Caki2 (cell line): ENCODE measurements at regions not wholly inside any gene's neighbourhood (a gene's known extent, or its start where the extent isn't known, plus 50 kb on each side); places are given as distances from the start of the nearest gene placed in this dataset.

ENCODE experiments used
- DNase-seq: peaks from one replicate; pipeline ENCODE4 v3.0.0-alpha.2; 2015; ENCODE audit warnings: low read depth
- in situ Hi-C: cut with HindIII; loops from 2 replicates; pipeline ENCODE4 v1.10.0; 2016; ENCODE audit warnings: low sequenced_read_pairs, low pct_unique_long_range_greater_than_20kb, mixed read lengths

DNA sequence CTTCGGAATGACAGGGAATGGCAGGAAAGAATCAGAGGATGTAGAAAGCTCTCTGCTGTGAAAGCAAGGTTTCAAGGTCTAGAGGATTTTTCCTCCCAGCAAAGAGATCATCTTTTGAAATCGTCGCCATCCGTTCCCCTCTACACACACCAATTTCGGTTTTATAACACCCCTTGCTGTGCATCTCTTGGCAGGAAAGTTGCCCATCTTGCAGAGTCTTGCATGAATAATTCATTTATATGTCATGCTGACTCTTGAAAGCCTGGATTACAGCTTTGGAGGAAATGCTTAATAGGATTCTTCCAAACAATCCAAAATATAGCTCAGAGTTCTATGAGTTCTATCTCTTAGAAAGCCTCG lies 262.7 kb downstream of the CHL1 start:
- no peak for DNase-seq
- in situ Hi-C loops, result no loop called here

DNA sequence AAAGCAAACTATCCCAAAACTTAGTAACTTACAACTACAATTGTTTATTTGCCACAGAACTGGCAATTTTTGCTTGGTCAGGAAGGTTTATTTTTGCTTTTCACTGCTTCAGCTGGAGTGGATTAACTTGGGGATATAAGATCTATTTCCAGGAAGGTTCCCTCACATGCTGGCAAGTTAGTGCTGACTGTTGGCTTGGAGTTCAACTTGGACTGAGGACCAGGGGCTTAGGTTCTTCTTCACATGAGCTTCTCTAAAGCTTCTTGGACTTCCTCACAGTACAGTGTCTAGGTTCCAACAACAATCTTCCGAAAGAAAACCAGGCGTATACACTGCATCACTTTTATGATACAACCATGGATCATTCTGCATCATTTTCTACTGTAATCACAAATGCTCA lies 264.4 kb downstream of the CHL1 start:
- no peak for DNase-seq
- in situ Hi-C loops, result no loop called here

DNA sequence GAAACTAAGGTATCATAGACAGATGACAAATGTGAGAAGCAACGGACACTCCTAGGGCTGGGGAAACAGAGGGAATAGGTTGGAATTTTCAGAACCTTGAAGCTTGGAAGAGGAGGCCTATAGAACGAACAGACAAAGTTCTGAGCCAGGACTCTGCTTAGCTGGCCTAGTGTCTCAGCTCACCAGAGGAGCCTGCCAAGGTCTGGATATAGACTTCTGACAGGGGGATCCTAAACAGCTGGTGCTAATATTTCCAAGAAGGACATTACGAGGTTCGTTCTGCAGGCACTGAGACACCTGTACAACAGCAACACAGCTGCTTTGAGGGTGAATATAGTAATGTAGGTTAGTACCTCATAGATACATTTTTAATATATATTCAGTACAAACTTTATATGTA lies 266.3 kb downstream of the CHL1 start:
- in situ Hi-C loops, result no loop called here

DNA sequence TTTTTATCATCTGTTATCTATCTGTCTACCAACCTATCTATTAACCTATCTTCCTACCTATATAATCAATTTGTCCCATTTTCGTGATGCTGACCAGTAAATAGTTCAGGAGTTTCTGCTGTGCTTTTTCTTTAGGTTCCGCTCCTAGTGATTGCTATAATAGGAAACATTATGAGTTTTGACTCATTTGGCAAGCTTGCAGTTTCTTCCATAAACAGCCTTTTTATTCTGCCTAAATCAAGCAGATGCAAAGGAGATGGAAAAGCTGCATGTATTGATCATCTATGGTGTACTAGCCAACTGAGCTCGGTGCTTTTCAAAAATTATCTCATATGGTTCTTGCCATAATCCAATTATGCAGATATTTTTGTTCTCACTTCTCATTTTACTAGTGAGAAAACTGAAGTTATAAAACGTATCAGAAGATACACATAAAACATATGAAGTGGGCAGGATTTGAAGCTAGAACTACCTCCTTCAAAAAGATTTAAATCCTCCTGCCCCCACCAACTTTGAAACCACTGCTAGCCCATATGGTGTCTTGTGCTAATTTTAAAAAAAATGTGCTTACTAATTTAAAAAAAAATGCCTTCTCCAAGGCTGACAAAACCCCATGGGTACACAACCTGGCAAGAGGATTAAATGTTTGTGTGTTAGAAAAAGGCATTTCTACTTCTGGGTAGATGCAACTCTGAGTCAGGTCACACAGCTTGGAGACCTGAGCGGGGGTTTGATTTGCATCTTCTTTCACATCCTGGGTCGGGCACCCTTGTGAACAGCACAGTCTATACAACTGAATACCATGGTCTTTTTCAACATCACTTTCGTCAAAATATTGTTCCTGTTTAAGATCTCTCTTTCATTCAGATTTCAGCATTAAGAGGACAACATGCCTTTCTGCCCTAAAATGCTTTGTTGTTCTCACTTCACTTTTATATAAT lies 267.0 kb downstream of the CHL1 start:
- DNase-seq, result no peak
- in situ Hi-C loops, result no loop called here

More for the DNA sequence above, 266.3 kb downstream of the CHL1 start:
- DNase-seq, result no peak

DNA sequence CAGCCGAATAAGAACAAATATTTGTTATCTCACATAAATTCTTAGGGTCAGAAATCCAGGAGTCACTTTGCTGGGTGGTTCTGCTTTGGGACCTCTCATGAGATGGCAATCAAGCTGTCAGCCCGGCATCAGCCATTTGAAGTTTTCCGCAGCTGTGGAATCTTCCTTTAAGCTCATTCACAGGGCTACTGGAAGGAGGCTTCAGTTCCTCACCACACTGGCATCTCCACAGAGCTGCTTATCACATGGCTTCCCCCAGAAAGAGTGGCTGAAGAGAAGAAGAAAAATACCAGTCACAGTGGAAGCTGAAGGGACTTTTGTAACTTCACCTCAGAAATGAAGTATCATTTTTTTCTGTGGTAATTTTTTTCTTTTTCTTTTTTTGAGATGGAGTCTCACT lies 267.7 kb downstream of the CHL1 start:
- in situ Hi-C loops, result no loop called here

DNA sequence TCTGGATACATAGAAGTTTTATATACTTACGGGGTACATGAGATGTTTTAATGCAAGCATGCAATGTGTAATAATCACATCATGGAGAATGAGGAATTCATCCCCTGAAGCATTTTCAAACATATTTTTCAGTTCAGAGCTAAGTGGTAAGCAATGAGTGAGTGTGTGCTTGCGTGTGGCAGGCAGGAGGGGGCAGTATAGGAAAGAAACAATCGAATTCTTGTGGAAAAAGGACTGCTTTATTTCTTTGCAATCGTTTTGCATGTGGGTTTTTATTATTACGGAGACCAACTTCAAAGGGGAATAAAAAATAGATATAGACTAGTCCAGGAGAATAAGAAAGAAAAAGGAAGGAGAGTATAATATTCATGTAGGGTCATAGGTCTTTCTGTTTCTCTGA lies 271.6 kb downstream of the CHL1 start:
- in situ Hi-C loops, result no loop called here

More for the DNA sequence above, 267.7 kb downstream of the CHL1 start:
- DNase-seq, result no peak

DNA sequence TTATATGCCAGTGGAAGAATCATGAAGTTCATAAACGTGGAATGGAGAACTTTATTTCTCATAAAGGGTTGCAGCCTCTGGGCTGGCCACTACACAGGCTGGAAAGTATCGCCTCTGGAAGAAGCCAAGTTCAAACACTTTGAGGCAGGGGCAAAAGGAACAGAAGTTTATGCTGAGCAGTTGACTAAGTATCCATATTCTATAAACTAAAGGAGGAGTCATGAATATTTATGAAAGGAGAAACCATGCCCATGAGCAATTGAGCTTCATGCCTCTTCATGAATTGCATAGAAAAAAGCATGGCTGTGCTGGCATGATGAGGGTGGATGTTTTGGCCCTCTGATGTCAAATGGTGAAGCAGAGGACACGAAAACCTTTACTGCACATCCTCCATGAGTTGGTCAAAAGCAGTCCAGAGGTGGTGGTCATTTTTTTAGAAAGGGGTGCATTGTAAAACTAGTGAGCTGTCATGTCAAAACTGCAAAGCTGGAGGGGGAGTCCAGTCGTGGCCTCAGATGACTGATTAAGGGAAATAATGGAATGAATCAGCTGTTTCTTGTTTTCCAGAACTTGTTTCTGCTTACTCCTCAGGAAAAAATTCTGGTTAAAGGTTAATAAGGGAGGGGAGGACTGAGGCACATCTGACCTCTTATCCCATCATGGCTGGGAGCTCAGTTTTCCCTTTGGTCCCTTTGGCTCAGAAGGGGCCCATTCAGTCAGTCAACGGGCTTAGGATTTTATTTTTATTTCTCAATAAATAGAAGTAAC lies 276.7 kb downstream of the CHL1 start:
- DNase-seq, result no peak
- in situ Hi-C loops, result no loop called here

More for the DNA sequence above, 271.6 kb downstream of the CHL1 start:
- DNase-seq, result no peak

DNA sequence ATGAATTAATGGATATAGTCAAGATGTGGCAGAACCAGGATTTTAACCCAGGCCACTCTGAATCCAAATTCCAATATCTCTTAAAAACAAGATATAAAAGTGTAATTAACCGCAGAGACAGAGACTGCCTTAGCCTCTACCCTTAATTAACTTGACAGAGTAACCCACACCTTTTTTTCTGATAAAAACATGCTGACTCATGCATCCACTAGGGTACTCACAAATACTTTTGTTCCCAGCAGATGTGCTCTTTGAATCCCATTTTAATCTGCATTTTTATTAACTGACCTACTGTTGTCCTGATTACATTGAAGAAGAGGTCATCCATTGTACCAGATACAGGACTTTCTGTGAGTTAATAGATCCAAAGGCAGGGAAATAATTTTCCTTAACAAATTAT lies 278.3 kb downstream of the CHL1 start:
- no peak for DNase-seq
- in situ Hi-C loops, result no loop called here

DNA sequence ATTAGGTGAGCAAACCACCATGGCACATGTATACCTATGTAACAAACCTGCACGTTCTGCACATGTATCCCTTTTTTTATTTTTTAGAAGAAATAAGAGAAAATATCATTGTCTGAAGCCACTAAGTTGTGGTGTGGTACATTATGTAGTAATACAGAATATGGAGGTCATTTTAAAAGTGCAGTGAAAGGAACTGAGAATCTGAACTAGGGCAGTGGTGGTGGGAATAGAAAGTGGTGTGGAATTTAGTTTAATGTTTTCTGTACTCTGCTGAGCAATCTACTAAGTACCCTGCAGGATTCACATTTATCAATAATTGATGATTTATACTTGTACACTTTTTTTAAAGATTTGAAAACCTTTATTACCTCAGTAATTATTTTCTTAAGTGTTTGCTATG lies 283.5 kb downstream of the CHL1 start:
- DNase-seq, result no peak
- in situ Hi-C loops, result no loop called here

DNA sequence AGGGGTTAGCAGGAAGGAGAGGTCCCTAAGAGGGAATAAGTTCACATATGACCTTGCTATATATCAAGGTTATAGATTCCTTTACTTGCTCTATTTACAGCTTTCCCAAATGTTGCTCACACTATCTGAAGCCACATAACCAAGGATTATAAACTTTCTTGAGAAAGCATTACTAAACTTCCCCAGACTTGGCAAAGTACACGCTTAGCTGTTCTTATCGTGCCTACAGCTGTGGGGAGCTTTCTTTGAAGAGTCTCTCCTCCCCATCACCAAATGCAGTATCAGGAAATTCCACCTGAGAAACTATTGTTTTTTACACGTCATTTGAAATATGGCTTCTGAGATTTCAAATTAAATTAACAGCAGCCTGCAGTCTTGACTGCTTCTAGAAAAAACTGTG lies 284.5 kb downstream of the CHL1 start:
- in situ Hi-C loops, result no loop called here
- DNase-seq, result no peak

DNA sequence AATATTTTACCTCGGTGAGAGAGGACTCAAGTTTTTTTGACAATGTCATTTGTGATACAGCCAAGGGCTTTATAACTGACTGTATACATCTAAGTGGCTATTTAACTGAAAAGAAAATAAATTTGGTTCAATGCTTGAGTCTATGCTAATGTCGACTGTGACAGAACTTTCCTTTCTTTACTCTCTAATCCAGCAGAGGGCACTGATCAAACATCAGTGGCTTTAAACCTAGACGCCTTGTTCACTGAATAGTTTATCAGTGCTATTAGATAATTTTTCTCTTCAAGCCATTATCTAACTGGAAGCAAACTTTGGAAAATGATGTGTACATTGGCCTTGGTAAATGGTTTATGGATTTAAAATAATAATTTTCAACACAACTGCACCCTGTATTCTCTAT lies 285.1 kb downstream of the CHL1 start:
- DNase-seq, result peak; percentile 27
- in situ Hi-C loops, result no loop called here

DNA sequence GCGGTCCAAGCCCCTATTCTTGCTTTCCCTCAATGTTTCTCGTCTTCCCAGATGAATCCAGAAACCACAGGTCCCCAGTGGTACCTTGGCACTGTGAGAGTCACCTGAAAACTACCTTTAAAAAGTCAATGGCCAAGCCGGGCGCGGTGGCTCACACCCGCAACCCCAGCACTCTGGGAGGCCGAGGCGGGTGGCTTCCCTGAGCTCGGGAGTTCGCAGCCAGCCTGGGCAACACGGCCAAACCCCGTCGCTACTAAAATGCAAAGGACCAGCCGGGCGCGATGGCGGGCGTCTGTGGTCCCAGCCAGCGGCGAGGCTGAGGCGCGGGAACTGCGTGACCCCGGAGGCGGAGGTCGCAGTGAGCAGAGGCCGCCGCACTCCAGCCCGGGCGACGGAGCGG lies 285.9 kb downstream of the CHL1 start:
- in situ Hi-C loops, result no loop called here
- DNase-seq, result peak; percentile 13

DNA sequence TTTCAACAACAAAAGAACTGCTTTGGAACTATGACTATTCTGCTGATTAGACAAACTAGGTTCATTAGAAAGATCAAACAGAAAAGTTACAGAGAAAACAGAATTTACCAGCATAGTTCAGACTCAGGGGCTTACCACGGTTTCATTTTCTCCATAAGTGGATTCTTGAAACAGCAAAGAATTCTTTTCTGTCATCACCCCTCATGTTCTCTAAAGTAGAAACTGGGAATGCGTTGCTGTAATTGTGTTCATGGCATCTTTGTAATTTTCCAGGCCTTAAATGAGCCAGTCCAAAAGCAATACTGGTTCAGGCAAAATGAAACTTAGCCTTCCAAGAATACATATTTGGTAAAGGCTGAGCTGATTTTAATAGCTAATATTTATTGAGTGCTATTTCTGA lies 287.8 kb downstream of the CHL1 start:
- DNase-seq, result no peak
- in situ Hi-C loops, result no loop called here

DNA sequence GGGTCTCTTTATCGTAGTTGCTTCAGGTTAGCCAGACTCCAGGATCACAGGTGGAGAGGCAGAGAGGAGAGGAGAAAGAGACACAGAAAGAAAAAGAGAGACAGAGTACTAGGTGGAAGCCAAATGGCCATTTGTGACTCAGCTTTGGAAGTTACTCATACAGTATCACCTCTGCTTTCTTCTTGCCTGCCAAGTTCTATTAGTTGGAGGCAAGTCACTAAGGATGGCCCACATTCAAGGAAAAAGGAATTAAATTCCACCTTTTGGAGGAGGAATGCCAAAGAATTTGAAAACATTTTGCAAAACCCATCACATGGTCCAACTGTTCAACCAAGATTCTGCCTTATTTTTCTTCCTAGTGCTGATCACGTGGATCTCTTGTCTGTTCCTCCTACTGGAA lies 291.1 kb downstream of the CHL1 start:
- peak; percentile 3 for DNase-seq
- in situ Hi-C loops, result no loop called here

DNA sequence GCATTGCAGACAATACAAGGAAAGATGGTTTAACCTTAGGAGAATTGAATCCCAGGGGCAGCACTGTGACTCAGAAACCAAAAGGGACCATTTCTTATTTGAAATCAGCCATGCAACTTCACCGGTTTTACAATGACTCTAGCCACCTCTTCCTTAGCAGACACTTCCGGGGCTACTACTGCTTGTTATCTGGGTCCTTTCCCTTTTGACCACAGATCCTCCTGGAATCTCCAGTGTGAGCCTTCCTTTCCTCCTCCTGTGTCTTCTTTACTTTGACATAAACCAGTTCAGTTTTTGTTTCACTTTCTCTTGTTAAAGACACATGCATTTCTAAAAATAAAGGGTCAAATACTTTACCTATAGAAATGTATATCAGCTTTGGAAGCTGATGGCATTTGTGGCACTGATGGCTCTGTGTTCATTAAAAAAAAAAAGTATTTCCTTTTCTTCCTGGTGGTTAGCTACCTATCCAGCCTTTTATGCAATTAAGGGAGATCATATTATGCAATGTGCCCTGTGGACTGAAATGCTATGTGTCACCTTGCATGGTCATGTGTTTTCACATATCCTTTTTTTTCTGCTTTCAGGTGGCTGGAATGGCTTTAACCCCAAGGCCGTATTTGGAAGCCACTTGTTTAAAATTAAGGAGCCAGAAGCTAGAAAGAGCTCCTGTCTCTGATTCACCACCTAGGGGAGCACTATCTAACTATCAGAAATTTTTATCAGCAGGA lies 296.2 kb downstream of the CHL1 start:
- no peak for DNase-seq

DNA sequence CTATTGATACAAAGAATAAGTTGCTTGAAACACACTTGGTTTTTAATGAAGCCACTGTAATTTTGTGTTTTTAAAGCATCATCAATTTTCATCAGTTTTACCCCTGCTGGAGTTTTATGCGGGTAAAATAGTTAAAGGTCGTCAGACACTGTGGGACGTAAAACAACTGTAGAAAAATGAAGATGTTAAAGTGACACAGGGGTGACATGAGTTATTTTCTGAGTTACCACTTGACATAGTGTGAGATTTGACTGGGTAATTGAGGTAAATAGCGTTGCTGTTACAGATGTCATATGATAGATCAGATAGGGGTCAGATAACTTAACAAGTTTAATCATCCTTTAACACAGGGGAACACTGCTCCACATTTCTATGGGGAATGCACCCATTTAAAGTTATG lies 297.6 kb downstream of the CHL1 start:
- in situ Hi-C loops, result no loop called here
- DNase-seq, result no peak

More for the DNA sequence above, 296.2 kb downstream of the CHL1 start:
- in situ Hi-C loops, result no loop called here

DNA sequence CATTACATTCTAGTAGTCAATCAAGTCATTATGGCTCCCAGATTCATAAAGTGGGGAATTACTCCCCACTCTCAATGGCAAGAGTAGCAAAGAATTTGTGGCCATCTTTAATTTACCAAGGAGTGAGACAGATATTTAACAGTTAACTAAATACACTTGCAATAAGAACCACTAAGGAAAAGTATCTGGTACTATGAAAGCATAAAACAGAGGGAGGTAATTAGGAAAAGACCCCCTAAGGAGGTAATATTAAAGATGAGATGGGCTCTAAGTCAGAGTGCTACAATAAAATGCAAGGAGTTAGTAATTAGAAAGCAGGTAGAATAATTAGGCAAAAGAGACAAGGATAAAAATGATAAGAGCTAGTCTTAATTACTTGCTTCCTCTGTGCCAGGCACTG lies 301.9 kb downstream of the CHL1 start:
- in situ Hi-C loops, result no loop called here

DNA sequence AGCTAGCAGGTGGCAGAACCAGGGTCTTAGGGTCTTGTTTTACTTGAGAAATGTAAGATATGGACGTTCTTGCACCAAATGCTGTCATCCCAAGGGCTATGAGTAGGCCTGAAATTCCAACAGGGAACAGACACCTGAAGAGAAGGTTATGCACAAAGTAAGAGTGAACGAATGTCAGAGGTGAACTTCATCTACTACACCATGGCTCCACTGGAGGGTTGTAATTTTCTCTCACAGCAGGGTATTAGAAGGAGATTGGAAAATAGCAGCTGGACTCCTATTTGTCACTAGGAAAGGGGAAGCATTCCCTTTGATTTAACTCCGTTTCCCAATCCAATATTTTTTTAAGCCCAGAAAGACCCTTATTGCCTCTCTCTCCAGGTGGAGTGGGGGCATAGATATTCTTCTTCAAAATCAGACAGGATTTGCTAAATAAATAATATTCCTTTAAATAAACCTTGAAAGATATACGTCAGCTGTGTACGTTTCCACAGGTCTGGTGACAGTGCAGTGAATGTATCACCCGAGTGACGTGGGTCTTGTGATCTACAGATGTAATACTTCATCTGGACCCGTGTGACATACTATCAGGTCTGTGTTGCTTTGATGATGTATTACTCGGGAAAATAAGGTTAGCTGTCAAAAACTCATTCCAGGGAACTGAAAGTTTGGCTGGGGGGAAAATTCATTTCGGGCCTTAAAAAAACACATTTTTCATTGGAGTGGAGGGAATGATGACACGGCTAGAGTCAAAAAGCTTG lies 302.6 kb downstream of the CHL1 start:
- in situ Hi-C loops, result no loop called here
- no peak for DNase-seq

More for the DNA sequence above, 301.9 kb downstream of the CHL1 start:
- no peak for DNase-seq
